Keratinocyte (primary cell): ENCODE measurements at regions not wholly inside any gene's neighbourhood (a gene's known extent, or its start where the extent isn't known, plus 50 kb on each side); places are given as distances from the start of the nearest gene placed in this dataset.

Experiments used
- DNase-seq: peaks from one replicate; pipeline ENCODE4 v3.0.0-alpha.2; 2011; ENCODE audit warnings: low read depth, missing footprints, low spot score
- FAIRE-seq: peaks from 2 replicates; lab custom pipeline; 2011; peaks lifted over from hg19 to GRCh38; lab: Jason Lieb, UNC
- H2AFZ ChIP-seq: 2 replicates; pipeline ENCODE4 v1.6.0; 2012; ENCODE audit warnings: low read length, control low read depth, inconsistent platforms; ENCODE audit not compliant: control insufficient read depth
- H3K27ac ChIP-seq: 2 replicates; pipeline ENCODE4 v1.5.1; 2011; ENCODE audit warnings: low read length; ENCODE audit not compliant: control insufficient read depth, insufficient read depth
- H3K27me3 ChIP-seq: 3 replicates; pipeline ENCODE4 v1.6.0; 2011; ENCODE audit warnings: low read length; ENCODE audit not compliant: control insufficient read depth, insufficient read depth; ENCODE audit errors: extremely low read depth
- H3K36me3 ChIP-seq, 2 experiments: 2 replicates in 1 of 2; 3 replicates in 1 of 2; pipeline ENCODE4 v1.5.1; 2011; ENCODE audit warnings: low read length in 2 of 2, mild to moderate bottlenecking in 1 of 2; ENCODE audit not compliant: control insufficient read depth in 2 of 2, insufficient read depth in 2 of 2; ENCODE audit errors: extremely low read depth in 1 of 2
- H3K4me1 ChIP-seq: 3 replicates; pipeline ENCODE4 v1.5.1; 2011; ENCODE audit warnings: low read length; ENCODE audit not compliant: control insufficient read depth, insufficient read depth; ENCODE audit errors: extremely low read depth
- H3K4me2 ChIP-seq: 3 replicates; pipeline ENCODE4 v1.6.0; 2011; ENCODE audit warnings: low read depth, low read length; ENCODE audit not compliant: control insufficient read depth, insufficient read depth; ENCODE audit errors: extremely low read depth
- H3K4me3 ChIP-seq, 3 experiments: fragments of 200-600 bp in 1 of 3; sonication (generic) in 1 of 3; 2 replicates in 2 of 3; 3 replicates in 1 of 3; pipeline ENCODE4 v1.5.1; 2011 to 2016; ENCODE audit warnings: low read length in 3 of 3, mild to moderate bottlenecking in 3 of 3, control low read depth in 2 of 3, inconsistent platforms in 1 of 3, low read depth in 1 of 3, mixed read lengths in 1 of 3, mixed run types in 1 of 3, moderate library complexity in 1 of 3; ENCODE audit not compliant: control insufficient read depth in 2 of 3, insufficient read depth in 2 of 3; ENCODE audit errors: extremely low read depth in 1 of 3
- H3K79me2 ChIP-seq: 2 replicates; pipeline ENCODE4 v1.6.0; 2012; ENCODE audit warnings: low read length; ENCODE audit not compliant: control insufficient read depth, insufficient read depth
- H3K9ac ChIP-seq: 3 replicates; pipeline ENCODE4 v1.6.0; 2011; ENCODE audit warnings: low read length; ENCODE audit not compliant: control insufficient read depth, insufficient read depth; ENCODE audit errors: extremely low read depth
- H3K9me1 ChIP-seq: 3 replicates; pipeline ENCODE4 v1.6.0; 2011; ENCODE audit warnings: low read length; ENCODE audit not compliant: control insufficient read depth, insufficient read depth; ENCODE audit errors: extremely low read depth
- H3K9me3 ChIP-seq: 2 replicates; pipeline ENCODE4 v1.5.1; 2012; ENCODE audit warnings: low read depth, low read length; ENCODE audit not compliant: control insufficient read depth
- H4K20me1 ChIP-seq: 3 replicates; pipeline ENCODE4 v1.6.0; 2011; ENCODE audit warnings: low read length; ENCODE audit not compliant: control insufficient read depth, insufficient read depth; ENCODE audit errors: extremely low read depth
- EZH2 ChIP-seq: IDR thresholded peaks from one replicate; pipeline ENCODE4 v1.6.1; 2012; ENCODE audit warnings: inconsistent platforms, mild to moderate bottlenecking, low read length, moderate library complexity
- dilution Hi-C: fragments of 300-500 bp; cut with MboI; formaldehyde crosslinking; loops from one replicate; pipeline ENCODE4 v1.7.0; 2020; ENCODE audit warnings: low sequenced_read_pairs; ENCODE audit not compliant: extremely low pct_ligation_motif_present
- TF ChIP-seq, protein P1 (sequence below), 3 experiments: IDR thresholded peaks in 1 of 3; conservative IDR thresholded peaks in 1 of 3; optimal IDR thresholded peaks in 1 of 3; 2 replicates in 2 of 3; 3 replicates in 1 of 3; pipeline versions ENCODE3 to v1.5.1; 2011; ENCODE audit warnings: low read length in 3 of 3, mild to moderate bottlenecking in 3 of 3, moderate library complexity in 2 of 3, control low read depth in 1 of 3, inconsistent platforms in 1 of 3; ENCODE audit not compliant: insufficient read depth in 2 of 3; ENCODE audit errors: extremely low read depth in 1 of 3

DNA sequence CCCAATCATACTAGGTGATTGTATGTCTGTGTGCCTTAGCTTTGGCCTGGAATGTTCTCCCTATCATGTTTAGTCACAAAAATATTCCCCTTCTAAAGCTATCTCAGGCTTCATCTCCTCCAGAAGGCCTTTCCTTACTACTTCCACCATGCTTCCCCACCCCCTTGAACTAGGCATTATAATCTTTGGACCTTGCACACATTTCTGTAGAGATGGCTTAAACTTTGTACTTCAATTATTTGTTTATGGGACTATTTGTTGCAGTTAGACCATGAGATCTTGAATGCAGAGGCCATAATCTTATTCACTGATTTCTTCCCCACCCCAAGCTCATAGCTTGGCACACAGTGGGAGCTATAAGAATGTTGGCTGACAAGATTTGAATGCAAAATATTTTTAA is 262.0 kb upstream of the EDA2R start:
- no peak overlapping the region for H3K9ac ChIP-seq
- DNase-seq (no peak), FAIRE-seq (no peak)
- TF ChIP-seq EZH2 = no peak
- TF ChIP-seq, protein P1, sequence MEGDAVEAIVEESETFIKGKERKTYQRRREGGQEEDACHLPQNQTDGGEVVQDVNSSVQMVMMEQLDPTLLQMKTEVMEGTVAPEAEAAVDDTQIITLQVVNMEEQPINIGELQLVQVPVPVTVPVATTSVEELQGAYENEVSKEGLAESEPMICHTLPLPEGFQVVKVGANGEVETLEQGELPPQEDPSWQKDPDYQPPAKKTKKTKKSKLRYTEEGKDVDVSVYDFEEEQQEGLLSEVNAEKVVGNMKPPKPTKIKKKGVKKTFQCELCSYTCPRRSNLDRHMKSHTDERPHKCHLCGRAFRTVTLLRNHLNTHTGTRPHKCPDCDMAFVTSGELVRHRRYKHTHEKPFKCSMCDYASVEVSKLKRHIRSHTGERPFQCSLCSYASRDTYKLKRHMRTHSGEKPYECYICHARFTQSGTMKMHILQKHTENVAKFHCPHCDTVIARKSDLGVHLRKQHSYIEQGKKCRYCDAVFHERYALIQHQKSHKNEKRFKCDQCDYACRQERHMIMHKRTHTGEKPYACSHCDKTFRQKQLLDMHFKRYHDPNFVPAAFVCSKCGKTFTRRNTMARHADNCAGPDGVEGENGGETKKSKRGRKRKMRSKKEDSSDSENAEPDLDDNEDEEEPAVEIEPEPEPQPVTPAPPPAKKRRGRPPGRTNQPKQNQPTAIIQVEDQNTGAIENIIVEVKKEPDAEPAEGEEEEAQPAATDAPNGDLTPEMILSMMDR (optimal IDR thresholded peaks at IDR 0.05 in 1 of 3, IDR thresholded peaks at IDR 0.05 in 1 of 3, conservative IDR thresholded peaks at IDR 0.05 in 1 of 3; ENCODE audit: extremely low read depth in 1 of 3, insufficient read depth in 2 of 3, low read length in 3 of 3) = no peak
- H3K4me2 ChIP-seq = no peak overlapping the region
- H3K36me3 ChIP-seq = no peaks in the 10 kb centered on the region
- H3K79me2 ChIP-seq = no peaks in the 10 kb centered on the region
- no peak overlapping the region for H3K4me3 ChIP-seq
- H3K9me1 ChIP-seq = no peaks in the 10 kb centered on the region
- H3K9me3 ChIP-seq = no peaks in the 10 kb centered on the region
- H3K4me1 ChIP-seq = no peaks in the 10 kb centered on the region
- dilution Hi-C loops = no loop called here
- no peak overlapping the region for H3K27ac ChIP-seq
- H3K27me3 ChIP-seq = no peaks in the 10 kb centered on the region
- H2AFZ ChIP-seq = no peak overlapping the region
- no peaks in the 10 kb centered on the region for H4K20me1 ChIP-seq

DNA sequence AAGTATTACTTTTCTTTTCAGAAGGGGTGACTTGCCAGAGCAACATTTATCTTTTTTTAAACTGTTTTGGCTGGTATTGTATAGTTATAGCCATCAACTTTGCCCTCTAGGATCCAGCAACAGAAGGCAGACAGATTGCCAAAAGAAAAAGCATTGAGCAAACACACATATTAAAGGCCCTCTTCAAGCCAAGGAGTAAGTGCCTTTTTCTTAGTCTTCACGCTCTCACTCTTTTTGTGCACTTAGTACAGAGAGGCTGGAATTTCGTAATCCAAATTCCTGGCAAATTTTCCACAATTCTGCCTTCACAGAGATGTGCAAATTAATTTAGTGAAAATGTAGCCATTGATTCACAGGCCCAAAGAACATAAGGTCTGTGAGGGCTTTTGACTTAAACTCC is 253.1 kb upstream of the EDA2R start:
- FAIRE-seq = no peak
- TF ChIP-seq EZH2 = no peak
- TF ChIP-seq, protein P1 (optimal IDR thresholded peaks at IDR 0.05 in 1 of 3, IDR thresholded peaks at IDR 0.05 in 1 of 3, conservative IDR thresholded peaks at IDR 0.05 in 1 of 3; ENCODE audit: extremely low read depth in 1 of 3, insufficient read depth in 2 of 3, low read length in 3 of 3) = no peak

More for the DNA sequence above, 253.1 kb upstream of the EDA2R start:
- Histone ChIP-seq H4K20me1 (no peaks in the 10 kb centered on the region), H3K4me2 (no peak overlapping the region), H3K27me3 (no peaks in the 10 kb centered on the region), H3K4me1 (no peaks in the 10 kb centered on the region), H3K79me2 (no peaks in the 10 kb centered on the region), H3K9me1 (no peaks in the 10 kb centered on the region), H3K9me3 (no peaks in the 10 kb centered on the region), H3K36me3 (no peaks in the 10 kb centered on the region), H3K9ac (no peak overlapping the region), H3K27ac (no peak overlapping the region), H3K4me3 (no peak overlapping the region), H2AFZ (no peak overlapping the region)
- no peak for DNase-seq
- dilution Hi-C loops = no loop called here
